ENCODE measurements at regions not wholly inside any gene's neighbourhood (a gene's known extent, or its start where the extent isn't known, plus 50 kb on each side); places are given as distances from the start of the nearest gene placed in this dataset.
"Not testable (repeated sequence)": the region's sequence is repeated elsewhere in the genome, so short reads cannot be mapped to it uniquely, and the experiment has no call there.

DNA sequence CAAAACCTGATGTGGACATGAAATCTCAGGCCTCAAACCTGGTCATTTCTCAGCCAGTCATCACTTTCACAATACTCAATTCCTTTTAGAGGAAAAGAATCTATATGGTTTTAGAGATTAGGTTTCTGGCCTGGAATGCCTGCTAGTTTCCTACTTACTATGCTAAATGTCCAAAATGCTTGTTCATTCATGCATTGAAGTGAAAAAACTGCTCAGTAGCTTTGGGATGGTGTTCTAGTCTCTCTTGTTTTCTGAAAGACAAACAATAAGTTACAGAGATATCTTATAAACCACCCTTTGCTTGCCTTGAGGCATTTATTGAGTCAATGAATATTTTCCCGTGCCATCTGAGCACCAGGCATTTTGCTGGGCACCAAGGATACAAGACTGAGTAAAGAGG is 1146.5 kb upstream of the GOT2 start:
- no peak for DNase-seq

DNA sequence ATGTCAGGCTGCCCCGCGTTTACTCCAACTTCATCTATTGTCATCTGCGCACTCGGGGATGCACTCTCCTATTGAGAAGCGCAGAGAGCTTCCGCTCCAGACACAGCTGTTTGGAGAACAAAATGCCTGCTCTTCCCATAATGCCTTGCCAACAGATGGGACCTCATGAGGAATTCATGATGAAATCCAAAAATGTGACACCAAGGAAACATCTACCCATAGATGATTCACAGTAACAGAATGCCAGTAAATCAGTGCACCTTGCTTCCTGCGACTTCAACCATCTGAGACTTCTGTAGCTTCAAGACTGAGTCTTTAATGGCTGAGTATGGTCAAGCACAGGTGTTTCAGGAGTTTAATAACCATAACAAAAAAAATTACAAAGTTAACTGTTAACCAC is 1144.9 kb upstream of the GOT2 start:
- DNase-seq = no peak

DNA sequence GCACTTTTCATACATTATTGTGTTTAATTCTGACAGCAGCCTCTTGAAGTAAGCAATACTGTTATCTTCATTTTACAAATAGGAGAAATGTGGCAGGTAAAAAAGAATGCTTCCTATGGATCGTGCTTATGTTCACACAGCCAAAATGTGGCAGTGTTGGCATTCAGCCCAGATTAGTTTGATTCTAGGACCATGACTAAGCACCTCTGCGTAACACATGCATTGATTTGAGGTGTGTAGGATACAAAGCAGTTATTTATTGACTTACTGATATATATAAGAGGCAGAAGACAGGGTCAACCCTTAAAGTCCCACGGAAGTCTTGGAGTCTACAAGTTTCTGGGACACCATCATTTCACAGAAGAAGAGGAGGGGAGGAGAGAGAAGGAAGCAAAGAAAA is 1144.4 kb upstream of the GOT2 start:
- DNase-seq = no peak

DNA sequence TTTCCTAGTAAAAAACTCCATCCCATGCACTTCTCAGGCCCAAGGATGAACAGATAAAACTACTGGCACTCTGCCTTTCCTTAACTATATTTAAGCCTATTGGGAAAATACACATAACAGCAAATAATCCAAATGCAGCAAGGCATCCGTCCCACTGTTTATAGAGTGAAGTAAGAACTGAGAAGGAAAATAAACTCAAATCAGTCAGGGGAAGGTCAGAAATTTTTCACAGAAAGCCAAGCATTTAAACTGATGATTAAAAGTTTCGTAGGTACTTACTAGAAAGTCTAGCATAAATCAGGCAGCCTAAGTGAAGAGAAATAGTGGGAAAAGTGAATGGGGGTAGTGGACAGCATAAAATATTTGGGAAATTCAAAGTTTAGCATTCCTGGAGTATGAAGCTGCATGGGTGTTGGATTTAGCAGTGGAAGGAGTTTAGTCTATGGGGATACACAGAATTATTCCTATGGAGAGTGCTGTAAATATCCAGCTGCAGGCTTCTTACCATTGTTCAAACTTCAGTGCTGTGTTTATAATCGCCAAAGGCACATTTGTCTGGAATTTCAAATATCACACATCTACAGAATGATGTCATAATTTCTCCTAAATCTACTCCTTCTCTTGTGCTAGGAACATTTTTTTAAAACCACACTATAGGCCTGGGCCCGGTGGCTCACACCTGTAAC is 1131.0 kb upstream of the GOT2 start:
- no peak for DNase-seq

DNA sequence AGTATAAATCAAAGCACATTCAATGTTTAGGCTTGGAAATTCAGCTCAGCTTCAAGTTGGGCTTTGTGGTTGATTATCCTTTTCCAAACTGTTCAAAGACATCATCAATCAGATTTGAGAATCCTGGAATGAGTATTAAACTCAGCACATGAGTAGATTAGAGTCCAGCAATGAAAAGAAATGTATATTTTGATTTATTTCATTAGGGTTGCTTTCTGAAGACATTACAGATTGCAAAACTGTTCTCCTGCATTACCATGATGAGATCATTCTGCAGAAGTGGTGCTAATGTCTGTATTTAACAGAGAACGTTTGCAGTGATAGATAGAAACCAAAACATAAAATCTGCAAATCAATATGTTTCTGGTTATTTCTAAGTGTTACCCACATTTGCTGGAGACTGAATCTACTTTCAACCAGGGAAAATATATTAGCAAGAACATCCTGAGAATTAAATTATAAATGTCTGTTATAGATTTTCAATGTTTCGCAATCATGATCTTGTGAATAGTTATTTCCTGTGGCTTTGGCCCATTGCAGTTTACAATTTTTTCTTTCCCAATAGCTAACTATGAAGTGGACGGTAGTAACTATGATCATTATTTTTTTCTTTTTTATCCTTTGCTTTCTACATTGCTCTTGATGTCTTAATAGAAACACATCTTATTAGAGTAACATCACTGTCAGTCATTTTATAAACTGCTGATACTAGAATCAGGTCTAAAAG is 1125.7 kb upstream of the GOT2 start:
- DNase-seq = no peak

DNA sequence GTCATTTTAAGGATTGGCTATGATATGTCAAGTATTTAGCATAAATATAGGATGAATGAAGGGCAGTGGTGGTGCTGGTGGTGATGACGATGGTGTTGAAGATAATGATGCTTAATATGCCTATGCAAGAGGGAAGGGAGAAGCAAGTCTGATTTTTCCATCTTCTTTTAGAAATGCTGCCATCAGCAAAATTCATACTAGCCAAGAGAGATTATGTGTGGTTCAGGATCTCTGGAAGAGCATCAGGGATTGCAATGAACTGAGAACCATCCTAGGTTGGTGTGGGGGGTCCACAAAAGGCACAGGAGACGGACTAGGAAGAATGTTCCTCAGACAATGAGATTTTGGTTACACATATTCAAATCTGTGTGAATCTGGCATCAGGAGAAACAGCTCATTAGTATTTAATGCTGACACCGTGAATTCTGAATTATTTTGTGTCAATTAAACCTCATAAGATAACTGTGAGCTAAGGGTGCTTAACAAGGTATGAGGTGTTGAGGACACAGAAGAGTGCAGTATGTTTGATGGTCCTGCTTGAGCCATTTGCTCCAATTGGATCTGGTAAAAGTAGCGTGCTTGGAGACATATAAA is 1120.8 kb upstream of the GOT2 start:
- no peak for DNase-seq

DNA sequence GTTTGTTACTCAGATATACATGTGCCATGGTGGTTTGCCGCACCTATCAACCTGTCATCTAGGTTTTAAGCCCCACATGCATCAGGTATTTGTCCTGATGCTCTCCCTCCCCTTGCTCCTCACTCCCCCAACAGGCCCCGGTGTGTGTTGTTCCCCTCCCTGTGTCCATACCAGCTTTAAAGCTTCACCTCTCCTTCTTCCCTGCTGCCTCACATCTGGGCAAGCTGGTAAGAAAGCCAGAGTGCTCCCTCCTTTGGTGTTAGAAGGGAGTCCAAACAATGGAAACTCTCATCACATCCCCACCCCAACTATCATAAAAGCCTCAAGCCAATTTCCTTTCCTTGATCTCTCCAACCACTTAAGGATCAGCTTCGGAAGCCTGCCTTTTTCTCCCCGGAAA is 1115.6 kb upstream of the GOT2 start:
- DNase-seq = no peak

DNA sequence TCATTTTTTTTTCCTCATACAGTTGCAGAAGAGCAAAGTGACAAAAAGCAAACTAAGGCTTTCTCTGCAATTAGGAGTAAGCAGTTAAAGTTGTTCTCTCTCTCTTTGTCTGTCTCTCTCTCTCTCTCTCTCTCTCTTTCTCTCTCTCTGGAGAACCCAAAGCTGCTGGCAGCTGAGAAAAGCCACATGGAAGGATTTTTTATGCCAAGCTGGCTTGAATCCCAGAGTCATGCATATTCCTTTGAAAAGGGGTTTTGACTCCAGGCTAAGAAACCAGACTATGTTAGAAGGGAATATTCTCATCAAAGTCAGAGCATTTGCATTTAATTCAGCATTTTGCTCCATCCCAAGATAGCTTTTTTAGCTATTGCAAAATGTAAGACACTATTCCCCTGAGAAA is 1114.2 kb upstream of the GOT2 start:
- DNase-seq = peak; percentile 74 to 77

DNA sequence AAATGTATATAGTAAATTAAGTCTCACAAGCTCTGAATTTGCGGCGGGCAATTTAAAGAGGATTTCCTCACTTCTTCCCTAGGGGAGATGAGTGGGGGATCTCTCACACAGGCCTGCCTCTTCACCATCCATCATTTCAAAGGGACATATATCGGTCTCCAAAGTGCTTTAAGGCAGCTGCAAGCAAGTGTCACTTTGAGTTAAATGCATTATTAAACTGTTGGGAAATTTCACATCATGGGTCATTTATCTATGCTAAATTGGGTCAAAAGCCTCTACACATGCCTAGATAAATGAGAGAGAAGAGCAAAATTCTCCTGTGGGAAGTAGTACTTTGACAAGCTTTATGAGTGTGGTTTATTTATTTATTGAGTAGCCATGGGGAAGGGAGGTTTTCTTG is 1106.1 kb upstream of the GOT2 start:
- DNase-seq = no peak

DNA sequence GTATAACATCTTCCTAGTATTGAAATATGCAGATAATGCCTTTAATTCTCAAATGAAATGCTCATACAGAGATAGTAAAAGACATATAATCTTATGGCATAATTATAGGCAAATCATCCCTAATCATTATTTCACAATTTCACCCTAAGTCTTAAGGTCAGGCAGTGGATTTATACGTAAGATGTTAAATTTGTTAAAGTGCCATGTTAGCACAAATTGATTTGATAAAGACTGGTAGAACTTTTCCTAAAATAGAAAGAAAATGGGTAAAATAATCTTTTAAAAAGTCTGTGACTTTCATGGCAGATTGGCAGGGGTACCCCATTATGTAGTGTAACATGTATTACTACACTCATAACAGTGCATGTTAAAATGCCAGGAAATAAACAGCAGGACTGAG is 1092.7 kb upstream of the GOT2 start:
- DNase-seq = no peak

DNA sequence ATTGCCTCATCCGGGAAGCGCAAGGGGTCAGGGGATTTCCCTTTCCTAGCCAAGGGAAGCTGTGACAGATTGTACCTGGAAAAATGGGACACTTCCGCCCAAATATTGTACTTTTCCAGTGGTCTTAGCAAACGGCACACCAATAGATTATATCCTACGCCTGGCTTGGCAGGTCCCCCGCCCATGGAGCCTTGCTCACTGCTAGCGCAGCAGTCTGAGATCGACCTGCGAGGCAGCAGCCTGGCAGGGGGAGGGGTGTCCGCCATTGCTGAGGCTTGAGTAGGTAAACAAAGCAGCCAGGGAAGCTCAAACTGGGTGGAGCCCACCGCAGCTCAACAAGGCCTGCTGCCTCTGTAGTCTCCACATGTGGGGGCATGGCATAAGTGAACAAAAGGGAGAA is 1075.4 kb upstream of the GOT2 start:
- DNase-seq = not testable (repeated sequence)

DNA sequence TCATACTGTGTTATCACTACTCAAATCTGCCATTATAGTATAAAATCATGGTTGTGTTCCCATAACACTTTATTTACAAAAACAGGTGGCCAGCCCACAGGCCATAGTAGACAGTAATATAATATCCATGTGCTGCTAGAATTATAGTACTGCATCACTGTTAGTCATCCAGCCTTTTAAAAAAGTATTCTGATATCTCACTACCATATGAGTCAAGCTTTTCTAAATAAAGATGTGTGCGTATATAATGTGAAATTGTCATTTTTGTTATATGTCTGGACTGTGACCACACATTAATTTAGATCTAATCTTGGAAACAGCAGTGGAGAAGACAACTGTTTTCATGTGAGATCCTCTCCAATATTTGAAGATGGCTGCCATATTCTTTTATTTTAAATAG is 1049.1 kb upstream of the GOT2 start:
- no peak for DNase-seq

DNA sequence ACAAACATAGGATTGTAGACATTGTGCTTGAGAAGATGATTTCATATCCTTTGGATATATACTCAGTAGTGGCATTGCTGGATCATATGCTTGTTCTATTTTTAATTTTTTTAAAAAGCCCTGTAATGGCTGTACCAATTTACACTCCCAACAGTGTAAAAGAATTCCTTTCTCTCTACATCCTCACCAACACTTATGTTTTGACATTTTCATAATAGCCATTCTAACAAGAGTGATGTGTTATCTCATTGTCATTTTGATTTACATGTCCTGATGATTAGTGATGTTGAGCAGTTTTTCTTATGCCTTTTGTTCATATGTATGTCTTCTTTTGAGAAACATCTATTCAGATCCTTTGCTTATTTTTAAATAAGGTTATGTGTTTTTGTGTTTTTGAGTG is 1039.2 kb upstream of the GOT2 start:
- DNase-seq = no peak

DNA sequence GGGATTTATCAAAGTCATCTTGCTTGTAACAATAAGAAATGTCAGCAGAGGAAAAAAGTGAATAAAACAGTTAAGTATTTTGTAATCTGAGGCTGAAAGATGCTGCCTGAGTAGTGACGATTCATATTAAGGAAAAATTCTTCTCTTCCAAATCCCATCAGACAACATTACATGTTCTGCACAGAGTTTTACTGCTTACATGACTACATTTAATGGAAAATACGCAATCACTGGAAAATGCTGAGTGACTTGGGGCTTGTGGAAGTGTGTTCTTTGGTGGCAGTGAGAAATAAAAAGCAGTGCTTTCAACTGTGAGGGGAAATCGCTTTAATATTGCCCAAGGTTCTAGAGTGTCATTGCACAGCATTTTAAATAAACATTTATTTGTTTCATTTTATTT is 1025.2 kb upstream of the GOT2 start:
- DNase-seq = no peak

DNA sequence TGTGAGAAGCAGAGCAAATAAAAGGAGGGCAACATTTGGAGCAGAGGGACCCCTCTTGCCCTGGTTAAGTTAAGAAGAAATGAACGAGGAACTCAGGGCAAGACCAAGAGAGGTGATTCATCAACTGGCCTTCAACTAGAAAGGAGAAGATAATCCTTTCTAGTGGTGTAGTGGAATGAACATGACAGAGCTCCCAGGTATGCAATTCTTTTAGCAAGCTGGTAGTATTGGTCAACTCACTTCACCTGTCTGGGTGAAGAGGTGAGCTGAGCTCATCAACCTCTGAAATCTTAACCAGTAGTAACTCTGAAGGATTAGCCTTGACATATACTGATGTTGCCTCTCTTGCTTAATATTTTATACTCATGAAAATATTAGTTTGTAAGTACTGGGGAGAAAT is 1024.7 kb upstream of the GOT2 start:
- no peak for DNase-seq

DNA sequence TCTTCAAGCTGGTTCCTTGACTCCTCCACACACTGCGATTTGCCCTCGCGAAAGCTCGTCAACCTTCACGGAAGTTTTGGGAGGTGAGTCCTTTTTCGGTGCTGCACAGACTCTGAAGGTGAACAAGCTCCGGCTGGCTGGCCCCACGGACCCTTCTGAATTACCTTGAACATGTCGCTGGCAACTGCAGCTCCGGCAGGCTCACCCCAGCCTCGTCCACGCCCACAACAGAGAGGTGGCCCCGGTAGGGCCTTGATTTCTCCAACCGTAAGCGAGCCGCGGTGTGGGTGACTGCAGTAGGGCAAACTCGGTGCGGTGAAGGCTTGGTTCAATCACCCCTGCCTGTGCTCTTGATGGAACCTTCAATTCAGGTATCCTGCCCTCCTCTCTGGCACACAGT is 1020.7 kb upstream of the GOT2 start:
- no peak for DNase-seq

DNA sequence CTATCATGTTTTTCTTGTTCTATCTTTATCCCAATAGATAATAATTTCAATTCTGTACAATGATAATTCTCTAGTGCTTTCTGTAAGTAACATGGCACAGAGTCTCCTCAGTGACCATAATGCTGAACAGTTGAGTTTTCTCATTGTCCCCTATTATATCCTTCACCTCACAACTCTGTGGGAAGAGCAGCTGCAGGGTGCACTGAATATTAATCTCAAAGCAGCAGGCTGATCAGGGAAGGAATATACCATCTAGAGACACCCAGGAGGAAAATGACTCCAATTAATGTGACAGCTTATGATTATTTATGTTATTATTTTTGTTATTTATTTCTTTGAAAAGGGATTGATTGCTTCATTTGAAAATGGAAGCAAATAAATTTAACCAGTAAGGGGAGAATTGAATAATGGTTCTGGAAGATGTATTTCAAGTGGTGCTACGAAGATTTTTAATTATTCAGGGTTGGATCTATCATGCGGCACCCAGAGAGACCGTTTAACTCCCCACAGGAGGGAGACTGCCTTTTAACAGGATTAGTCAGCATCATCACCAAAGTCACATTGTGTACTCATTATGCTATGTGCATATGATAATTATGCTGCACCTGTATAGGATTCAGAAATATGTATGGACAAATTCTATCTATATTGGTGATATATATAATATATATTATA is 1015.7 kb upstream of the GOT2 start:
- no peak for DNase-seq

DNA sequence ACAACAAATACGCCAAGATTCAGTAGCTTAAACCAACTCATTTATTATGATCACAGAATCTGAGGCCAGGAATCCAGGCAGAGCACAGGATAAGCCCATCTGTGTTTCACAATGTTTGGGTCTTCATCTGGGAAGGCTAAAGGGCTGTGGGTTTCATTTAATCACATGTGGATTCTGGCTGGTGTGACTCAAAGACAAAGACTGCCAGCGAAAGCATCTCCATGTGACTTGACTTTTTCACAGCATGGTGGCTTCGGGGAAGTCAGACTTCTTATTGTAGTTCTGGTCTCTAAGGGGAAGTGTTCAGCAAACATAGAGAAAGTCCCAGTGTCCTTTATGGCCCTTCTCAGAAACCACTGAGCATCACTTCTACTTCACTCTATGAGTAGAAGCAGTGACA is 1014.4 kb upstream of the GOT2 start:
- no peak for DNase-seq

DNA sequence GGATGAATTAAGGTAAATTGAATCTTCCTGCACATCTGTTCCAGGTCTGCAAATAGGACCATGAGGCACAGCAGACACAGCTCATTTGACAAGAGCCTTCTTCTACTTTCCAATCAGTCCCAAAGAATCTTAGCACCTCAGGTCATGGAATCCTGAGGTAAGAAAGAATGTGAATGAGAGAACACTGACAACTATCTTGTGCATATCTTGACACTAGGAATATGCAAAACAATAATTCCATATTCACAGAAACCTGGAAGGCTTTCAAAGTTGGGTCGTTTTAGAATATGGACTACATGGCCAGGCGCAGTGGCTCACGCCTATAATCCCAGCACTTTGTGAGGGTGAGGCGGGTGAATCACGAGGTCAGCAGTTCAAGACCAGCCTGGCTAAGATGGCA is 1009.4 kb upstream of the GOT2 start:
- DNase-seq = no peak

DNA sequence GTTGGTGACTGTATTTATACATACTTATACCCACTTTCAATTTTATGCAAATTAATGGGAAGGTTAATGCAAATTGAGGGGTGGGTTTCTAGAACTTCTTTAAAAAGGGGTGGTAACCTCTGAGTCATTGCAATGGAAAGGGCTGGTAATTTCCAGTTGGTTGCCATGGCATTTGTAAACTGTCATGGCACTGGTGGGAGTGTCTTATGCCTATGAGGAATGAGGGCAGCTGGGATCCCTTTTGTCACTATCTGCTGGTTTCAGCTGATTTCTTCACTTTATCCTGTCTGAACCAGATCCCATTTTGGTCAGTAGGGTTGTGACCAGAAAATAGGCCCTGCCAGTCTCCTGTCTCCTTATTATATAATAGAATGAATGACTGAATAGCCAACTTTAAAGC is 1006.7 kb upstream of the GOT2 start:
- DNase-seq = no peak

DNA sequence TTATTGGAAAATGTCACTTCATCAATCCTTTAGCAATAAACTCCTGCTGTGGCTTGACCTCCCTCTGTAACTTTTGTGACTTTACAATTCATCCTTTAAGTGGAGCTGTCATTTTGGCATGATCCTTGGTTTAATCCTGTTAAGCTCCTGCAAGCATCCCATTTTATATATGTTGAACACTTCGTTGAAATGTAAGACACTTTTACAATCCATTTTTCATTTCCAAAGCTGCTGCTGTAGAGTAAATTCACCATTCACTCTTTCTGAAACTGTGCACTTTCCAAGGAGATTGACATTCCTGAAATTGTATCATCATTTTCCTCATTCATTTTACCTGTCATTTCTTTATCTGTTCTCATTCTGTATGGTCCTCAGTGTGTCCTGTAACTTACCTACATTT is 1003.2 kb upstream of the GOT2 start:
- no peak for DNase-seq

DNA sequence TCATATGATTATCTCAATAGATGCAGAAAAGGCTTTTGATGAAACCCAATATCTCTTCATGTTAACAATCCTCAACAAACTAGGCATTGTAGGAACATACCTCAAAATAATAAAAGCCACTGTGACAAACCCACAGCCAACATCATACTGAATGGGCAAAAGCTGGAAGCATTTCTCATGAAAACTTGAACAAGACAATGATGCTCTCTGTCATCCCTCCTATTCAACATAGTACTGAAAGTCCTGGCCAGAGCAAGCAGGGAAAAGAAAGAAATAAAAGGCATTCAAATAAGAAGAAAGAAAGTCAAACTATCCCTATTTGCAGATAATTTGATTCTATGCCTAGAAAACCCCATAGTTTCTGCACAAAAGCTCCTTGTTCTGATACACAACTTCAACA is 999.2 kb upstream of the GOT2 start:
- no peak for DNase-seq

DNA sequence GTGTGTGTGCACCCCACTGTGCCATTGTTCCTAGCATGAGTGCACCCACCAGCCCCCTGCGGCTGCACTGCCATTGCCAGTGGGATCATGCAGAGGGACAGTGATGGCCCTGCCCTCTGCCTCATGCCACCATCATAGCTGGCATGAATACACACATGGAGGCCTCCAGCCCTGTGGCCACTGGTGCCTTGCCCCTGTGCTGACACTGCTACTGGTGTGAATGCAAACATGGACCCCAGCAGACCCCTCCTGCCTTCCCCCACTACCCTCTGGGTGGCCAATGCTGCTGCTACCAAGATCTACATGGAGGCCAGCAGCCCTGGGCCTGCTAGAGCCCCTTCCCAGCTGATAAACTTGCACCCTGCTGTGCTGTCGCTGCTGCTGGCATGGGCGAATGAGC is 995.5 kb upstream of the GOT2 start:
- DNase-seq = no peak
